B cell (primary cell): ENCODE measurements at regions not wholly inside any gene's neighbourhood (a gene's known extent, or its start where the extent isn't known, plus 50 kb on each side); places are given as distances from the start of the nearest gene placed in this dataset.

Experiments
- ATAC-seq: fragments of 200-7000 bp; cut with Tn5 transposase; one replicate; pipeline ENCODE4 v1.10.0; 2021; ENCODE audit warnings: low read depth, mild to moderate bottlenecking, moderate number of reproducible peaks, moderate library complexity
- CTCF ChIA-PET: fragments of 350-600 bp; sonication (Branson Sonifier 250); formaldehyde crosslinking; loops from one replicate; lab custom pipeline; 2021; ENCODE audit warnings: antibody characterized with exemption, inconsistent platforms; lab: Charles Lee
- POLR2A ChIA-PET: fragments of 350-600 bp; sonication (Branson Sonifier 250); formaldehyde crosslinking; loops from one replicate; lab custom pipeline; 2021; ENCODE audit warnings: antibody characterized with exemption; lab: Charles Lee
- DNase-seq: peaks from one replicate; pipeline ENCODE4 v3.0.0; 2013
- H2AFZ ChIP-seq: 2 replicates; pipeline ENCODE4 v1.6.1; 2012; ENCODE audit warnings: mild to moderate bottlenecking, low read depth, low read length; ENCODE audit not compliant: insufficient read depth, poor library complexity, severe bottlenecking
- H3K27ac ChIP-seq, 2 donors: 1 replicate in 1 of 2; 2 replicates in 1 of 2; pipeline ENCODE4 v1.5.1; 2012 to 2013; ENCODE audit warnings: low read length in 2 of 2, mild to moderate bottlenecking in 2 of 2, moderate library complexity in 1 of 2
- H3K27me3 ChIP-seq, 4 experiments: fragments of 200-600 bp in 1 of 4; sonication (generic) in 1 of 4; replicated peaks in 1 of 4; 1 replicate in 2 of 4; 2 replicates in 2 of 4; pipeline versions ENCODE4 v1.6.1 to v1.7.0; 2013 to 2016; ENCODE audit warnings: low read length in 3 of 4, mild to moderate bottlenecking in 2 of 4, mixed read lengths in 1 of 4, moderate library complexity in 1 of 4; ENCODE audit not compliant: insufficient read depth in 4 of 4, control insufficient read depth in 3 of 4; ENCODE audit errors: control extremely low read depth in 1 of 4
- H3K36me3 ChIP-seq, 2 experiments: replicated peaks in 1 of 2; 1 replicate in 1 of 2; 2 replicates in 1 of 2; pipeline versions ENCODE4 v1.6.1 to v1.7.1; 2013; ENCODE audit warnings: low read length in 1 of 2; ENCODE audit not compliant: insufficient read depth in 2 of 2, control insufficient read depth in 1 of 2; ENCODE audit errors: control extremely low read depth in 1 of 2, extremely low read depth in 1 of 2
- H3K4me1 ChIP-seq, 2 donors: fragments of 200-600 bp in 1 of 2; sonication (generic) in 1 of 2; 1 replicate in 1 of 2; 2 replicates in 1 of 2; pipeline versions ENCODE4 v1.5.1 to v1.6.1; 2013 to 2017; ENCODE audit warnings: low read length in 2 of 2; ENCODE audit not compliant: control insufficient read depth in 2 of 2, insufficient read depth in 2 of 2
- H3K4me2 ChIP-seq: replicated peaks from 2 replicates; pipeline ENCODE3; 2012; ENCODE audit warnings: mild to moderate bottlenecking, low read depth, low read length; ENCODE audit not compliant: poor library complexity, severe bottlenecking
- H3K4me3 ChIP-seq, 5 experiments: fragments of 200-600 bp in 1 of 5; sonication (generic) in 1 of 5; 1 replicate in 3 of 5; 2 replicates in 2 of 5; pipeline versions ENCODE4 v1.5.1 to v1.7.0; 2011 to 2016; ENCODE audit warnings: low read length in 4 of 5, mild to moderate bottlenecking in 4 of 5, low read depth in 2 of 5, control low read depth in 1 of 5, moderate library complexity in 1 of 5; ENCODE audit not compliant: insufficient read depth in 1 of 5; ENCODE audit errors: control extremely low read depth in 1 of 5, extremely low read depth in 1 of 5
- H3K79me2 ChIP-seq: fragments of 200-600 bp; sonication (generic); one replicate; pipeline ENCODE4 v1.6.0; 2016; ENCODE audit warnings: low read length; ENCODE audit not compliant: control insufficient read depth, insufficient read depth
- H3K9ac ChIP-seq: fragments of 200-600 bp; sonication (generic); 2 replicates; pipeline ENCODE4 v1.6.1; 2017; ENCODE audit warnings: mild to moderate bottlenecking, low read length, moderate library complexity
- H3K9me3 ChIP-seq, 3 donors: one replicate each; pipeline versions ENCODE4 v1.6.1 to v1.7.1; 2013; ENCODE audit warnings: low read length in 2 of 3; ENCODE audit not compliant: control insufficient read depth in 2 of 3, insufficient read depth in 1 of 3; ENCODE audit errors: control extremely low read depth in 1 of 3
- H4K20me1 ChIP-seq: 2 replicates; pipeline ENCODE4 v1.6.0; 2012; ENCODE audit warnings: mild to moderate bottlenecking, low read length; ENCODE audit not compliant: insufficient read depth, control insufficient read depth, poor library complexity, severe bottlenecking
- H3K27ac Mint-ChIP-seq: one replicate; pipeline ENCODE4 v1.8.0; 2021; ENCODE audit warnings: mixed read lengths
- H3K27me3 Mint-ChIP-seq: one replicate; pipeline ENCODE4 v1.8.0; 2021; ENCODE audit warnings: mixed read lengths
- H3K4me1 Mint-ChIP-seq: one replicate; pipeline ENCODE4 v1.8.0; 2021; ENCODE audit warnings: mixed read lengths
- H3K4me3 Mint-ChIP-seq: one replicate; pipeline ENCODE4 v1.8.0; 2021; ENCODE audit warnings: mixed read lengths
- H3K9me3 Mint-ChIP-seq: one replicate; pipeline ENCODE4 v1.8.0; 2022; ENCODE audit warnings: mixed read lengths; ENCODE audit not compliant: insufficient read depth
- CTCF ChIP-seq: fragments of 200-600 bp; IDR thresholded peaks from one replicate; pipeline ENCODE4 v1.8.0; 2022; ENCODE audit warnings: antibody characterized with exemption, mild to moderate bottlenecking
- EZH2 ChIP-seq: IDR thresholded peaks from 2 replicates; pipeline ENCODE4 v1.6.1; 2012; ENCODE audit warnings: borderline replicate concordance, low read depth, mild to moderate bottlenecking, moderate library complexity, low read length; ENCODE audit not compliant: insufficient read depth, poor library complexity, severe bottlenecking
- WGBS: methylation state at CpG from one replicate; pipeline ENCODE4 v1.1.5; 2013; ENCODE audit warnings: missing lambda C conversion rate; ENCODE audit not compliant: insufficient coverage; 5-methylcytosine and 5-hydroxymethylcytosine counted together
- intact Hi-C: fragments of 100-400 bp; cut with micrococcal nuclease; formaldehyde crosslinking; loops from one replicate; pipeline ENCODE4 v1.10.0; 2022

DNA sequence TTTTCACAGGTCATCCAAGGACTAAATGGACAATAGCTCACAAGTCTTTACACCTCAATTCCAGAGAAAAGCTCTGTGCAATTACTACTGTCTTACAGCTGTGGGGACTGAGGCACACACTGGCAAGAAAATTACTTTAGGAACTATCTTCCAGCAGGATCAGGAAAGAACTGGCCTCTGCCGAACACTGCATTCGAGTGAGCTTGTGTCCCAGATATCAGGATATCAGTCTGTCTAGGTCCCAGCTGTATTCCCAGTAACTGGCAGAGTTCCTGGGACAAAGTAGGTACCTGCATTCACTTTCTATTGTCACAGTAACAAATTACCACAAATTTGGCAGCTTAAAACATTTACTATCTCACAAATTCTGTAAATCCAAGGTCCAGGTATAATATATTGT lies 183.7 kb downstream of the IRS1 start:
- ATAC-seq (no peak), DNase-seq (no peak)
- WGBS, result 97% methylated on average over 2 of the region's 2 CpGs
- H3K9me3 Mint-ChIP-seq, result no peaks in the 10 kb centered on the region
- no peaks in the 10 kb centered on the region for H3K4me1 ChIP-seq
- H3K27ac Mint-ChIP-seq, result no peak overlapping the region
- peaks cover 0 to 4% (median 0%) of the 10 kb centered on the region in 4 experiments for H3K27me3 ChIP-seq
- no peak overlapping the region for H3K9ac ChIP-seq
- H3K4me3 ChIP-seq, result no peak overlapping the region
- H3K27ac ChIP-seq, result no peak overlapping the region
- POLR2A ChIA-PET, result no interaction called here
- no peaks in the 10 kb centered on the region for H3K9me3 ChIP-seq
- TF ChIP-seq EZH2 (no peak), CTCF (no peak)
- H3K36me3 ChIP-seq, result no peaks in the 10 kb centered on the region
- H3K27me3 Mint-ChIP-seq, result peaks cover 20% of the 10 kb centered on the region
- H4K20me1 ChIP-seq, result no peaks in the 10 kb centered on the region
- no peak overlapping the region for H3K4me3 Mint-ChIP-seq
- H3K4me1 Mint-ChIP-seq, result no peaks in the 10 kb centered on the region
- H3K4me2 ChIP-seq, result no peak overlapping the region
- intact Hi-C loops, result no loop called here
- H2AFZ ChIP-seq, result no peak overlapping the region
- H3K79me2 ChIP-seq, result no peaks in the 10 kb centered on the region
- CTCF ChIA-PET, result interaction anchor here (0.7 kb wide), 1 partner anchor 497 kb away, joined by 3 read pairs; no protein-coding TSS in a partner anchor

GRCh38 chr2:226611944-226612318 lies 187.7 kb downstream of the IRS1 start:
- DNase-seq, result no peak
- Histone ChIP-seq H3K4me1 (no peaks in the 10 kb centered on the region), H3K27me3 (peaks cover 0 to 4% (median 0%) of the 10 kb centered on the region in 4 experiments), H3K9ac (no peak overlapping the region), H3K4me3 (no peak overlapping the region), H3K79me2 (no peaks in the 10 kb centered on the region), H3K4me2 (no peak overlapping the region), H4K20me1 (no peaks in the 10 kb centered on the region), H3K36me3 (no peaks in the 10 kb centered on the region), H3K9me3 (no peaks in the 10 kb centered on the region), H3K27ac (no peak overlapping the region), H2AFZ (no peak overlapping the region)
- intact Hi-C loops, result no loop called here
- no peak overlapping the region for H3K4me3 Mint-ChIP-seq
- no peaks in the 10 kb centered on the region for H3K9me3 Mint-ChIP-seq
- H3K27me3 Mint-ChIP-seq, result peaks cover 9% of the 10 kb centered on the region
- TF ChIP-seq CTCF (no peak), EZH2 (no peak)
- WGBS, result 71% methylated on average over 1 of the region's 3 CpGs
- CTCF ChIA-PET, result no interaction called here
- POLR2A ChIA-PET, result no interaction called here
- no peak overlapping the region for H3K27ac Mint-ChIP-seq
- no peak for ATAC-seq
- no peaks in the 10 kb centered on the region for H3K4me1 Mint-ChIP-seq
